Small intestine (tissue), 7 donors: ENCODE measurements at regions not wholly inside any gene's neighbourhood (a gene's known extent, or its start where the extent isn't known, plus 50 kb on each side); places are given as distances from the start of the nearest gene placed in this dataset.
"Not testable (repeated sequence)": the region's sequence is repeated elsewhere in the genome, so short reads cannot be mapped to it uniquely, and the experiment has no call there.

Source experiments
- DNase-seq, 2 donors: peaks; one replicate each; pipeline versions ENCODE4 v3.0.0 to v3.0.0-alpha.2; 2013
- FAIRE-seq: peaks from 2 replicates; lab custom pipeline; 2012; peaks lifted over from hg19 to GRCh38; lab: Jason Lieb, UNC
- H3K27ac ChIP-seq, 3 donors: one replicate each; pipeline ENCODE4 v1.5.1; 2013; ENCODE audit warnings: low read length in 2 of 3, mild to moderate bottlenecking in 2 of 3, control low read depth in 1 of 3, inconsistent platforms in 1 of 3, low read depth in 1 of 3, moderate library complexity in 1 of 3
- H3K27me3 ChIP-seq, 3 donors: one replicate each; pipeline ENCODE4 v1.6.1; 2013; ENCODE audit warnings: low read length in 3 of 3, inconsistent platforms in 1 of 3; ENCODE audit not compliant: control insufficient read depth in 3 of 3, insufficient read depth in 3 of 3
- H3K36me3 ChIP-seq, 3 donors: one replicate each; pipeline ENCODE4 v1.6.1; 2013; ENCODE audit warnings: low read length in 3 of 3, inconsistent platforms in 1 of 3, low read depth in 1 of 3, mild to moderate bottlenecking in 1 of 3, moderate library complexity in 1 of 3; ENCODE audit not compliant: control insufficient read depth in 3 of 3, insufficient read depth in 2 of 3
- H3K4me1 ChIP-seq, 3 donors: one replicate each; pipeline ENCODE4 v1.6.1; 2013; ENCODE audit warnings: low read length in 2 of 3, inconsistent platforms in 1 of 3, low read depth in 1 of 3, mild to moderate bottlenecking in 1 of 3, moderate library complexity in 1 of 3; ENCODE audit not compliant: control insufficient read depth in 3 of 3, insufficient read depth in 2 of 3
- H3K4me3 ChIP-seq, 3 donors: one replicate each; pipeline ENCODE4 v1.5.1; 2013; ENCODE audit warnings: low read length in 3 of 3, control low read depth in 1 of 3, inconsistent platforms in 1 of 3, low read depth in 1 of 3, mild to moderate bottlenecking in 1 of 3, moderate library complexity in 1 of 3
- H3K9me3 ChIP-seq, 2 donors: one replicate each; pipeline ENCODE4 v1.6.1; 2013; ENCODE audit warnings: low read depth in 1 of 2, low read length in 1 of 2; ENCODE audit not compliant: control insufficient read depth in 2 of 2, insufficient read depth in 1 of 2
- WGBS, 3 donors: extraction: QIAGEN DNeasy Blood & Tissue Kit; methylation state at CpG; one replicate each; pipeline ENCODE4 v1.1.7; 2013; 5-methylcytosine and 5-hydroxymethylcytosine counted together
- donor health status: healthy with polysubstance abuse.
- donor health status: control.
- donor health status: control.
- donor health status: Bipolar disorder and iron deficiency.
- donor health status: healthy.

DNA sequence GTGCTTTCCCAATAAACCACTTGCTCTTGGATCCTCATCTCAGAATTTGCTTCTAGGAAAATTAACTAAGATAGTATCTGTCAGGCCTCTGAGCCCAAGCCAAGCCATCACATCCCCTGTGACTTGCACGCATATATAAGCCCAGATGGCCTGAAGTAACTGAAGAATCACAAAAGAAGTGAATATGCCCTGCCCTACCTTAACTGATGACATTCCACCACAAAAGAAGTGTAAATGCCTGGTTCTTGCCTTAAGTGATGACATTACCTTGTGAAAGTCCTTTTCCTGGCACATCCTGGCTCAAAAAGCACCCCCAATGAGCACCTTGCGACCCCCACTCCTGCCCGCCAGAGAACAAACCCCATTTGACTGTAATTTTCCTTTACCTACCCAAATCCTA, 255.0 kb upstream of the SPTLC3 start:
- 81 to 85% (median 83%) methylated on average over 3 of the region's 3 CpGs for WGBS, 3 donors
- not testable (repeated sequence) for H3K4me3 ChIP-seq, H3K27ac ChIP-seq, H3K9me3 ChIP-seq, H3K27me3 ChIP-seq, H3K4me1 ChIP-seq, FAIRE-seq, DNase-seq, H3K36me3 ChIP-seq

DNA sequence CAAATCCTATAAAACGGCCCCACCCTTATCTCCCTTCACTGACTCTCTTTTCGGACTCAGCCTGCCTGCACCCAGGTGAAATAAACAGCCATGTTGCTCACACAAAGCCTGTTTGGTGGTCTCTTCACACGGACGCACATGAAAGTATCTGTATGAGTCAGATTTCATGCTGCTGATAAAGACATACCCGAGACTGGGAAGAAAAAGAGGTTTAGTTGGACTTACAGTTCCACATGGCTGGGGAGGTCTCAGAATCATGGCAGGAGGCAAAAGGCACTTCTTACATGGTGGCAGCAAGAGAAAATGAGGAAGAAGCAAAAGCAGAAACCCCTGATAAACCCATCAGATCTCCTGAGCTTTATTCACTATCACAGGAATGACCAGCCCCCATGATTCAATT, 249.3 kb upstream of the SPTLC3 start:
- not testable (repeated sequence) for H3K4me1 ChIP-seq, DNase-seq, H3K36me3 ChIP-seq, FAIRE-seq, H3K4me3 ChIP-seq, H3K9me3 ChIP-seq, H3K27ac ChIP-seq, H3K27me3 ChIP-seq
- WGBS, 3 donors = 73 to 76% (median 76%) methylated on average over 3 of the region's 5 CpGs

DNA sequence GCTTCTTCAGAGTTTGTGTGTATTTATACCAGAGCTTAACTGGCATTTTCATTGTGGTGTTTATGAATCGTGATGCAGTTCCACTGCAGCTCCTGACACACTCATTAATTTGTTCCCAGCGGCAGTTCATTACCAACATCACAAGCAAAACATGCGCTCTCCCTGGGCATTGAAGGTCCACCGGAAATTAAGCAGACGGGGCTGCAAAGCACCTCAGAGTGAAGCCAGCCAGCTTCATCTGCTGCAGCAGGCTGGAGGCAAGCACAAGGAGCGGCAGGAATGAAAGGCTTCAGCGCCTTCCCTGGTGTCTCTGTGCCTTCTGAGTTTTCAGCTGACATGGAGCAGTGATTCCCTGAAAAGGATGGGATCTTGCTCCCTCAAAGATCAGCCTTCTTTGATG, 246.0 kb upstream of the SPTLC3 start:
- DNase-seq = no peak
- Histone ChIP-seq H3K9me3 (no peaks in the 10 kb centered on the region), H3K36me3 (no peaks in the 10 kb centered on the region), H3K27ac (no peak overlapping the region), H3K27me3 (peaks cover 0 to 2% (median 0%) of the 10 kb centered on the region in 3 donors), H3K4me3 (no peak overlapping the region), H3K4me1 (no peaks in the 10 kb centered on the region)
- 37 to 42% (median 41%) methylated on average over 7 of the region's 7 CpGs for WGBS, 3 donors
- FAIRE-seq = no peak

DNA sequence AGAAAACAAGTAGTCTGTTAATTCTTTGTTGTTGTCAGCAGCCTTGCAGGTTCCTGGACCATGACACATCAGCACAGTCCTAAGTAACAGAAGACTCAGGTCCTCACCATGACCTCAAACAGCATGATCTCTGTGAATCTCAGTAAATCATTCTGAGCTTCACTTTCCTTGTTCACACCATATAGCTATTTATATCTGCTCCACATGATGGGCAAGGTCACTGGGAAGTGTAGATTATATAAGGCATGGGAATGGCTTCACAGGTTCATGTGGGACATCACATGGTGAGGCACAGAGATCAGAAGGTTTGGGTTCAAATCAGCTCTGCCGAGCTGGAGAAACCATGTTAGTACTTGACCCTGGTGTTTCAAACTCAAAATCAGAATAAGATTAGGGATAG, 245.4 kb upstream of the SPTLC3 start:
- DNase-seq = no peak
- Histone ChIP-seq H3K36me3 (no peaks in the 10 kb centered on the region), H3K9me3 (no peaks in the 10 kb centered on the region), H3K27me3 (peaks cover 0 to 2% (median 0%) of the 10 kb centered on the region in 3 donors), H3K4me1 (no peaks in the 10 kb centered on the region), H3K4me3 (no peak overlapping the region), H3K27ac (no peak overlapping the region)
- whole genome bisulfite sequencing, 3 donors = 88 to 89% (median 89%) methylated on average over 1 of the region's 1 CpG
- no peak for FAIRE-seq

DNA sequence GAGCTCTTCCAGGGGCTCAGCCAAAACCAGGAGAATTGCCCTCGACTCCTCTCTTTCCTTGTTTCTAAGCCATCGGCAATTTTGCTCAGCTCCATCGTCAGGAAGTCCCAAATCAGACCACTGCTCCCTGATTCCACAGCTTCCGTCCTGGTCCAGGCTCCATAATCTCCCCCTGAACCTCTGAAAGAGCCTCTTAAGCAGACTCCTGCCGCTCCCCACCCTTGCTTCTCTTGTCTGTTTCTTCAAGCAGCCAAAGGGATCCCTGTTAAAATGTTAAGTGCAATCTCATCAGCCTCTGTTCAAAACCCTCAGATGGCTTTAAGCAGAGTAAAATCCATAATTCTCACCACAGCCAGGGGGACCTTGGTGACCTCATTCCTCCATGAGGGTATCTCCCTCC, 244.7 kb upstream of the SPTLC3 start:
- Histone ChIP-seq H3K27me3 (peaks cover 0 to 2% (median 0%) of the 10 kb centered on the region in 3 donors), H3K9me3 (no peaks in the 10 kb centered on the region), H3K4me1 (no peaks in the 10 kb centered on the region), H3K27ac (no peak overlapping the region), H3K4me3 (no peak overlapping the region), H3K36me3 (no peaks in the 10 kb centered on the region)
- WGBS, 3 donors = 55 to 79% (median 72%) methylated on average over 4 to 5 of the region's 5 CpGs
- FAIRE-seq (no peak), DNase-seq (no peak)

DNA sequence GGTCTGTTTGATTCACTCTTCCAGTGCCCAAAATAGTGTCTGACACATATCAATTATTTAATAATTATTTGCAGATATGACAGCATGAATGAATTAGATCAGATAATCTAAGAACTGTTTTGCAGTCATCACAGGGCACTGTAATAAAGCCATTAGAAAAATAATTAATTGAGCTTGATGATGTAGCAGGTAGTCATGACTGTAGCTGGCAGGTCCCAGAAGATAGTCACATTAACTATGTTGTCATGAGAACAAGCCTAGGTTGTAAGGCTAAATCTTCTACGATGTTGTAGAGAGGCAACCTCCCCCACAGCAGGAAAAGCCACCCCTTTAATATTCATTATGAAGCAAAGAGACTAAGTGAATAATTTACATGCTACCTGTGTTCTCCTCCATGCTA, 243.9 kb upstream of the SPTLC3 start:
- peaks cover 0 to 2% (median 0%) of the 10 kb centered on the region in 3 donors for H3K27me3 ChIP-seq
- 0 to 33% (median 5%) methylated on average over 1 of the region's 1 CpG for WGBS, 3 donors
- FAIRE-seq = no peak

DNA sequence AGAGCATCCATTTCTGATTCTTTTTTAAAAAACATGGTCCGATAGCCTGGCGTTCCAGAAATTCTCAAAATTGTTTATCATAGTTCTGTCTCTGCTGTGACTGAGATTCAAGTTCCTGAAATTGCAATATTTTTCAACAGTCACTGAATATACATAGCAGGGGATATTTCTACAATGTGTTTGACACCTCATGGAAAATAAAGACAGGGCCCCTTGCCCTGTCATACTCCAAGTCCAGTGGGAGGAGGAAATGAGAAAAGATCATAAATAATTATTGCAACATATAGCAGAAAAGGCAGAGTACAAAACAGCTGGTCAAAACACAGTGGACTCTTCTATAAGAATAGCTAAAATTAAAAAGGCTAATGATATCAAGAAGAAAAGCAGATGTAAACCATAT, 234.8 kb upstream of the SPTLC3 start:
- FAIRE-seq = no peak
- Histone ChIP-seq H3K27ac (no peak overlapping the region), H3K9me3 (no peaks in the 10 kb centered on the region)

More for the DNA sequence above, 243.9 kb upstream of the SPTLC3 start:
- no peak for DNase-seq
- no peaks in the 10 kb centered on the region for H3K9me3 ChIP-seq
- no peak overlapping the region for H3K4me3 ChIP-seq
- H3K27ac ChIP-seq = no peak overlapping the region
- H3K4me1 ChIP-seq = no peaks in the 10 kb centered on the region
- no peaks in the 10 kb centered on the region for H3K36me3 ChIP-seq

DNA sequence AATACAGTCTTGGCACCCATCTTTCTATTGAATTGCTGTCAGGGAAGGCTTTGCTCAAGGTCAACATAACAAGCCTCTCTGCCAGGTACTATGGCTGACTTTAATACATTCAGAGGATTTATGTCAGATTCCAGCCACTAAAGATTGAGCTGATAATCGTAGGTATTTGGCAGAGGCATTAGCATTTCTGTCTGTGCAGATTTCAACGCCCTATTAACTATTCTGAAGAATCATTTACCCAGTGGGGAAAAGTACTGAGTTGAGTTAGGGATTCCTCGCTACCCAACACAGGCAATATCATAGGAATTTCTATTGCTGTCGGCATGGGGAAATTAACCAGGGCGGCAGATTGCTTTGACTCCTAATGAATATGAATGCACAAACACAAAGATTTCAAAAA, 233.7 kb upstream of the SPTLC3 start:
- Histone ChIP-seq H3K36me3 (no peaks in the 10 kb centered on the region), H3K9me3 (no peaks in the 10 kb centered on the region), H3K27me3 (no peaks in the 10 kb centered on the region), H3K4me1 (no peaks in the 10 kb centered on the region), H3K27ac (no peak overlapping the region), H3K4me3 (no peak overlapping the region)
- FAIRE-seq = no peak
- no peak for DNase-seq
- WGBS, 3 donors = 49 to 70% (median 55%) methylated on average over 5 of the region's 5 CpGs

More for the DNA sequence above, 234.8 kb upstream of the SPTLC3 start:
- Histone ChIP-seq H3K4me3 (no peak overlapping the region), H3K27me3 (no peaks in the 10 kb centered on the region), H3K4me1 (no peaks in the 10 kb centered on the region), H3K36me3 (no peaks in the 10 kb centered on the region)
- WGBS, 3 donors = 75 to 91% (median 81%) methylated on average over 2 of the region's 2 CpGs
- DNase-seq = no peak

DNA sequence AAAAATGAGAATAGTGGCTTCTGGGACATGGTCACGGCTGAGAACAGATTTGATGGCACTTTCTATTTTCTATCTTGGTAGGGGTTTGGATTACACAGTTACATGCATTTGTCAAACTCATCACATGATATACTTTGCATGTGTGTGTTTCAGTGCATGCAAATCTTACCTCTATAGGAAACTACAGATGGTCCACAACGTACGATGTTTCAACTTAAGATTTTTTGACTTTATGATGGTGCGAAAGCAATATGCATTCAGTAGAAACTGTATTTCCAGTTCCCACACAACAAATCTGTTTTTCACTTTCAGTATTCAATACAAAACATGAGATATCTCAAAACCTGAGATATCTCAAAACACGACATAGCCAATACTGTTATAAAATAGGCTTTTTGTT, 231.8 kb upstream of the SPTLC3 start:
- H3K9me3 ChIP-seq = no peaks in the 10 kb centered on the region
- no peak overlapping the region for H3K27ac ChIP-seq
- 91 to 94% (median 93%) methylated on average over 5 of the region's 5 CpGs for WGBS, 3 donors
- no peak for FAIRE-seq
- DNase-seq = no peak
- no peaks in the 10 kb centered on the region for H3K4me1 ChIP-seq
- no peaks in the 10 kb centered on the region for H3K27me3 ChIP-seq
- H3K4me3 ChIP-seq = no peak overlapping the region
- no peaks in the 10 kb centered on the region for H3K36me3 ChIP-seq
